WERI-Rb-1 (cell line): ENCODE measurements at regions not wholly inside any gene's neighbourhood (a gene's known extent, or its start where the extent isn't known, plus 50 kb on each side); places are given as distances from the start of the nearest gene placed in this dataset.
"Not testable (repeated sequence)": the region's sequence is repeated elsewhere in the genome, so short reads cannot be mapped to it uniquely, and the experiment has no call there.

Source experiments
- DNase-seq: peaks from one replicate; pipeline ENCODE4 v3.0.0-alpha.2; 2020
- H3K27ac ChIP-seq: fragments of 250-450 bp; sonication (Bioruptor Pico); 2 replicates; pipeline ENCODE4 v1.5.1; 2020; ENCODE audit warnings: mild to moderate bottlenecking, moderate library complexity
- H3K27me3 ChIP-seq: fragments of 250-450 bp; sonication (Bioruptor Pico); 2 replicates; pipeline ENCODE4 v1.5.1; 2021; ENCODE audit warnings: mild to moderate bottlenecking, low read depth, moderate library complexity; ENCODE audit not compliant: insufficient read depth, severe bottlenecking
- H3K36me3 ChIP-seq: fragments of 250-450 bp; sonication (Bioruptor Pico); 2 replicates; pipeline ENCODE4 v1.5.1; 2020; ENCODE audit warnings: mild to moderate bottlenecking, moderate library complexity
- H3K4me3 ChIP-seq: 2 replicates; pipeline ENCODE4 v1.5.1; 2011; ENCODE audit warnings: low read depth, mild to moderate bottlenecking, control low read depth, low read length
- H3K9me3 ChIP-seq: fragments of 250-450 bp; sonication (Bioruptor Pico); 2 replicates; pipeline ENCODE4 v1.5.1; 2021; ENCODE audit warnings: mild to moderate bottlenecking, moderate library complexity; ENCODE audit not compliant: severe bottlenecking
- TF ChIP-seq, protein P1 (sequence below): IDR thresholded peaks from 2 replicates; pipeline ENCODE4 v1.5.1; 2011; ENCODE audit warnings: low read depth, mild to moderate bottlenecking, control low read depth, inconsistent platforms, low read length

DNA sequence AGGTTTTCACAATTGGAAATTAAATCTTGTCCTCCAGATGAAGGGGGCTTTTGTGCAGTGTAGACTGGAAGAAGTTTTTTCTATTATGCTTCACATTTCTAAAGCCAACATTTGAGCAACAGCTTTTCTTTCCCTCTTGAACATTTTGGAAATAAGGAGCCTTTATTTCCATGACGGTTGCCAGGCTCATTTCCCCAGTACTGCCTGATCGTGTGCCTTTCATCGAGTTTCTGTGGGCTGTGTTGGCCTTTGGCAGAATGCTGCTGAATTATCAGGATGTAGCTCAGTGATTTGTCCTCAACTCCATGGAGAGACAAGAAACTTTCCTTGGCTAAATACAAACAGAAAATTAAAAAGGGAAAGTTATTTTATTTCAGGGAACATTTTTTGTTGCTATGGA lies 314.8 kb upstream of the LRRC3B start:
- Histone ChIP-seq H3K27ac (no peak overlapping the region), H3K27me3 (no peaks in the 10 kb centered on the region), H3K4me3 (no peak overlapping the region), H3K9me3 (no peaks in the 10 kb centered on the region), H3K36me3 (no peaks in the 10 kb centered on the region)
- DNase-seq, result no peak
- TF ChIP-seq, protein P1, sequence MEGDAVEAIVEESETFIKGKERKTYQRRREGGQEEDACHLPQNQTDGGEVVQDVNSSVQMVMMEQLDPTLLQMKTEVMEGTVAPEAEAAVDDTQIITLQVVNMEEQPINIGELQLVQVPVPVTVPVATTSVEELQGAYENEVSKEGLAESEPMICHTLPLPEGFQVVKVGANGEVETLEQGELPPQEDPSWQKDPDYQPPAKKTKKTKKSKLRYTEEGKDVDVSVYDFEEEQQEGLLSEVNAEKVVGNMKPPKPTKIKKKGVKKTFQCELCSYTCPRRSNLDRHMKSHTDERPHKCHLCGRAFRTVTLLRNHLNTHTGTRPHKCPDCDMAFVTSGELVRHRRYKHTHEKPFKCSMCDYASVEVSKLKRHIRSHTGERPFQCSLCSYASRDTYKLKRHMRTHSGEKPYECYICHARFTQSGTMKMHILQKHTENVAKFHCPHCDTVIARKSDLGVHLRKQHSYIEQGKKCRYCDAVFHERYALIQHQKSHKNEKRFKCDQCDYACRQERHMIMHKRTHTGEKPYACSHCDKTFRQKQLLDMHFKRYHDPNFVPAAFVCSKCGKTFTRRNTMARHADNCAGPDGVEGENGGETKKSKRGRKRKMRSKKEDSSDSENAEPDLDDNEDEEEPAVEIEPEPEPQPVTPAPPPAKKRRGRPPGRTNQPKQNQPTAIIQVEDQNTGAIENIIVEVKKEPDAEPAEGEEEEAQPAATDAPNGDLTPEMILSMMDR, result no peak

DNA sequence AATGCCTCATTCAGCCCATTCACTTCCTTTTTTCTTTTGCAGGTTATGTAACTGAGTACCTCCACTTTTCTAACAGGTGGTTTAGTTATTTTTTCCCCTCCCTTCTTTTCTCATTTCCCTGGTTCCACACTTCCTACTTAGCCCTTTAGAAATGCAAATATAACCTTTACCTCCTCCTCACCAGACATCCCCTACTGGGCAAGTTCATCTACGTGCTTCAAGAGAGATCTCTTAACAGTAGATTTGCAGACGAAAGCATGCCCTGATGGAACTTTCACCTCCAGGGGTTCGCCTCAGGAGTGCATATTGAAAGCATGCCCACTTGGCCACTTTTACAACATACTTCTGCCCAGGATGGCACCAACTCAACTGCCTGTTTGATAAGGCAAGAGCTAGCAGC lies 314.1 kb upstream of the LRRC3B start:
- Histone ChIP-seq H3K4me3 (no peak overlapping the region), H3K27me3 (no peaks in the 10 kb centered on the region), H3K9me3 (no peaks in the 10 kb centered on the region), H3K36me3 (no peaks in the 10 kb centered on the region), H3K27ac (no peak overlapping the region)
- TF ChIP-seq, protein P1, result no peak
- no peak for DNase-seq

DNA sequence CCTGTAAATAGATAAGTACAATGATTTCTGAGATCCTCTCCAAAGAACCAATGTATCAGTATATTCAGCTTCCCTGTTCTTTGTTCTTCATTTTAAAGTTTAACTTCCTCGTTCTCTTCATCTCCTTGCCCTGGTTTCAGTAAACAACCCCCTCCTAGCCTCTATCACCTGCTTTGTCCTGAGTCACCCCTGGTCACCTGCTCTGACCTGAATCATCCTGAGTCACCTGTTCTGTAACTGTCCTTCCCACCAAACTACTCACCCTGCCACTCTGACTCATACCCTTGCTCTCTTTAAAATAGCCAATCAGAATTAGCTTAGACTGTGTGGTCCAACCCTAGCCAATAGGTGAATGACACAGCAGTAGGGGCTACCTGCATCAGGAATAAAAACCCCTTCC lies 313.0 kb upstream of the LRRC3B start:
- H3K27ac ChIP-seq, H3K36me3 ChIP-seq, DNase-seq, H3K9me3 ChIP-seq, H3K27me3 ChIP-seq, H3K4me3 ChIP-seq: not testable (repeated sequence)

DNA sequence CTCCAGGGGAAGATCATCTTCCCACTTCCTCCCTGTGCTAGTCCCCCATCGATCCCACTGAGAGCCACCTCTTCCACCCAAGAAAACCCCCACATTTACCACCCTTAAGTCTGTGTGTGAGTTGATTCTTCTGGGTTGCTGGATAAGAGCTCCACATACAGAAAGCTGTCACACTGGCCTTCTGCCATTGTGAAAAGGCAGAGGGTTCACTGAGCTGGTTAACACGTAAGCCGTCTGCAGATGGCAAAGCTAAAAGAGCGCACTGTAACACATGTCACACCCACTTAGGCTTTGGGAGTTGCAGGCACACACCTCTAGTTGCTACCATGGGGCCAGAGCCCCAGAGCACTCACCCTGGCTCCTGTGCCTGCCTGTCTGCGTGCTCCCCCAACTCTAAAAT lies 309.8 kb upstream of the LRRC3B start:
- TF ChIP-seq, protein P1, result no peak
- H3K27me3 ChIP-seq, result no peaks in the 10 kb centered on the region
- H3K27ac ChIP-seq, result no peak overlapping the region
- H3K9me3 ChIP-seq, result no peaks in the 10 kb centered on the region
- no peak for DNase-seq
- H3K4me3 ChIP-seq, result no peak overlapping the region
- no peaks in the 10 kb centered on the region for H3K36me3 ChIP-seq

DNA sequence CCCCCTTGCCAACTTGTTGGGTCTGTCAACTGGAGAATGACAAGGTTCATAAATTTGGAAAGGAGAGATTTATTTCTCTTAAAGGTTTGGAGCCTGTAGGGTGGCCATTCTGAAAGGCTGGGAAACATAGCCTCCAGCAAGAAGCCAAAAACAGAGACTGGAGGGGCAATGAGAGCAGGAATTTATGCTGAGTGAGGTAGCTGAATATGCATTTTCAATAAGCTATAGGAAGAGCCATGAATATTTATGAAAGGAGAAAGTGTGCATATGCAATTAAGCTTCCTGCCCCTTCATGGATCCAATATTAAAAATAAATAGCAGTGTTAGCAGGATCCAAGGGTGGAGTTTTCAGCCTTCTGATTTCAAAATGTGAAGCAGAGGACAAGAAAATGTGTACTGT lies 306.1 kb upstream of the LRRC3B start:
- Histone ChIP-seq H3K27me3 (no peaks in the 10 kb centered on the region), H3K27ac (no peak overlapping the region), H3K4me3 (no peak overlapping the region), H3K9me3 (no peaks in the 10 kb centered on the region), H3K36me3 (no peaks in the 10 kb centered on the region)
- DNase-seq, result no peak
- TF ChIP-seq, protein P1, result no peak

DNA sequence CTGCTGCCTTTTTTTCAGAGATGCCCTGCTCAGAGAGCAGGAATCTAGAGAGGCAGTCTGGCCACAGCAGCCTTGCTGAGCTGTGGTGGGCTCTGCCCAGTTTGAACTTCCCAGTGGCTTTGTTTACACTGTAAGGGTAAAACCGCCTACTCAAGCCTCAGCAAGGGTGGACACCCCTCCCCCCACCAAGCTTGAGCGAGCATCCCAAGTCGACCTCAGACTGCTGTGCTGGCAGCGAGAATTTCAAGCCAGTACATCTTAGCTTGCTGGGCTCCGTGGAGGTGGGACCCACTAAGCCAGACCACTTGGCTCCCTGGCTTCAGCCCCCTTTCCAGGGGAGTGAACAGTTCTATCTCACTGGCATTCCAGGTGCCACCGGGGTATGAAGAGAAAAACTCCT lies 298.8 kb upstream of the LRRC3B start:
- not testable (repeated sequence) for DNase-seq, H3K36me3 ChIP-seq, H3K9me3 ChIP-seq, H3K27ac ChIP-seq, H3K4me3 ChIP-seq, H3K27me3 ChIP-seq

DNA sequence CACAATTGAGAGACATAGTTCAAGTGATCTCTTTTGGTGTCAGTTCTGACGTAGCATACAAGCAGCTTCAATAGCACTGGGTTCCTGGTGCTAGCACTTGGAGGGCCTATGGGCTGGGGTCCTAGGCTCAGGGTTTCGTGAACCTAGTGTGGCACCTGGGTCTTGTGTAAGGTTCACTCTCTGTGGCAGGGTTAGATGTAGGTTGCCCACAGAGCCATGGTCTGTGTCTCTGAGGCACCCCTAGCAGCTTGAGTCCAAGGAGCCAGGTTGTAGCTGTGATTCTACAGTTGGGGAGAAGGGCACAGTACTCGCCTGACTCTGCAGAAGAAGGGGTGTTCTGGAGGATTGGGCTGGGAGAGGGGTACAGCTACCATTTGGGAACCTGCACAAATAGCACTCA lies 282.6 kb upstream of the LRRC3B start:
- Histone ChIP-seq H3K36me3 (no peaks in the 10 kb centered on the region), H3K9me3 (no peaks in the 10 kb centered on the region), H3K27me3 (no peaks in the 10 kb centered on the region), H3K4me3 (no peak overlapping the region), H3K27ac (no peak overlapping the region)
- TF ChIP-seq, protein P1, result no peak
- no peak for DNase-seq
